GM18508 (cell line): ENCODE measurements at regions not wholly inside any gene's neighbourhood (a gene's known extent, or its start where the extent isn't known, plus 50 kb on each side); places are given as distances from the start of the nearest gene placed in this dataset.
"Not testable (repeated sequence)": the region's sequence is repeated elsewhere in the genome, so short reads cannot be mapped to it uniquely, and the experiment has no call there.

Source experiments
- ATAC-seq: cut with Tn5 transposase; IDR thresholded peaks from one replicate; pipeline ENCODE4 v1.9.1; 2021; ENCODE audit warnings: moderate number of reproducible peaks; ENCODE audit not compliant: insufficient read depth, unreplicated experiment

DNA sequence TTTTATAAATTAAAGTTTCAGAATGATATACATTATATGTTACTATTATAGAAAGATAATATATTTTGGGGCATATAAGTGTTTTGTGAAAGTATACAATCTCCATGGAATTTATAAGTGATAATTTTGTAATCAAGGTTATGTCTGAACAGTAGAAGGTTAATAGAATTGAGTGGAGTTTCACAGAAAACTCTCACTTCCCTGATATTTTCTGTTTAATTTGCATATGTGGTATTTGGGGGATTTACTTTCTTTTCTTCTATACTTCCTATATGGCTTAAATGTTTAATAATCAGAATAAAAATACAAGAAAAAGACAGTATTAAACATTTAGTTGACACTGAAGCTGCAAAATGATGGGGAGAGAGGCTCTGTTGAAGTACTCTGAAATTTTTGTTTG lies 848.5 kb downstream of the DACH1 start:
- no peak for ATAC-seq

- ATAC-seq, result no peak
Measured at GRCh38 chr13:71017607-71018006, 849.4 kb downstream of the DACH1 start.

DNA sequence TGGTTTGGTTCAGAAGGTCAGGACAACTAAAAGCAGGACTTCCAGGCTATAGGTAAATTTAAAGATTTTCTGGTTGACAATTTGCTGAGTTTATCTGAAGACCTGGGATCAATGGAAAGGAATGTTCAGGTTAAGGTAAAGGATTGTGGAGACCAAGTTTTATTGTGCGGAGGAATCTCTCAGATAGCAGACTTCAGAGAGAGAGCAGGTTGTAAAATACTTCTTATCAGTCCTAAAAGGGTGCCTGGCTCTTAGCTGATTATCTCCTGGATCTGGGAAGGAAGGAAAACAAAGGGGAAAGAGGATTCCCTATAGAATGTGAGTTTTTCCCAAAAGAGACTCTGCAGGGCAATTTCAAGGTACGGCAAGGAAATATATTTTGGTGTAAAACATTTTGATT lies 851.5 kb downstream of the DACH1 start:
- ATAC-seq, result no peak

DNA sequence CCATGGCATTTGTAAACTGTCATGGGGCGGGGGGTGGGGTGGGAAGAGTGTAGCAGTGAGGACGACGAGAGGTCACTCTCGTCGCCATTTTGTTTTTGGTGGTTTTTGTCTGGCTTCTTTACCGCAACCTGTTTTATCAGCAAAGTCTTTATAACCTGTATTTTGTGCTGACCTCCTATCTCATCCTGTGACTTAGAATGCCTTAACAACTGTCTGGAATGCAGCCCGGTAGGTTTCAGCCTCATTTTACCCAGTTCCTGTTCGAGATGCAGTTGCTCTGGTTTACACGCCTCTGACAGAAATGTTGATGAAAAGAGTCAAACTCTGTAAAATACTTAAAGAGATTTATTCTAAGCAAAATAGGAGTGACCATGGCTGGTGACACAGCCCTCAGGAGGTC lies 852.0 kb downstream of the DACH1 start:
- no peak for ATAC-seq

- ATAC-seq, result no peak
Measured at GRCh38 chr13:71005919-71006318, 861.1 kb downstream of the DACH1 start.

GRCh38 chr13:70995338-70995737 lies 871.7 kb downstream of the DACH1 start:
- no peak for ATAC-seq

DNA sequence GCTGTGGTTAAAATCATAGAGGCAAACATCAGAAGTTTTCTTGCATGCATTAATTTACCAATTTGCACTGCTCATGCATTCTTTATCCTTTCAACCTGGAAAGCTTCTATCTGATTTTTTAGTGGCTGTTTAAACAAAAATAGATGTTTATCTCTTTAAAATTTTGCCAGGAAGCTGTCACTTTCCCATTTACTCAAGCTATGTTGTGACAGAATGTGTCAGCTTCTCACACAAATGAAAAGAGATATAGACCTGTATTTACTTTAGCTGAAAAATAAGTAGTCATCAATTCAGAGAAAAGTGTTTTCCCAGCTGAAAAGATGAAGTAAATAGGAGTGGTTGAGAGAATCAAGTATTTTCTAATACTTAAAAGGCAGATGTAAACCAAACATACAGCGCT lies 872.8 kb downstream of the DACH1 start:
- no peak for ATAC-seq

DNA sequence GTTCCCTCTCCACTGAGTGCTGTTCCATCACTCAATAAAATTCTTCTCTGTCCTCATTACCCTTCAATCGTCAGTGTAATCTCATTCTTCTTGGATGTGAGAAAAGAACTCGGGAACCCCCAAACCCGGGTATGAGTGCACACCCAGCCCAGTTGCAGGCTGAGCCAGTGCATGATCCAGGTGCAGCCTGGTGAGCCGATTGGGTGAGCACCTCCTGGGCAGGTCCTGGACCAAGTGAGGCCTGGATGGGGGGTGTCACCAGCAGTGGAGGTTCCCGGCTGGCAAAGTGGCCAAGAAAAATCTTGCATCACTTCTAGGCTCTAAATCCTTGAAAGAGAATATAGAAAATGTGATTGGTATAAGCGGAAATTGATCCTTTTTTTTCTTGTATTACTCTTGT lies 878.8 kb upstream of the KLHL1 start:
- no peak for ATAC-seq

DNA sequence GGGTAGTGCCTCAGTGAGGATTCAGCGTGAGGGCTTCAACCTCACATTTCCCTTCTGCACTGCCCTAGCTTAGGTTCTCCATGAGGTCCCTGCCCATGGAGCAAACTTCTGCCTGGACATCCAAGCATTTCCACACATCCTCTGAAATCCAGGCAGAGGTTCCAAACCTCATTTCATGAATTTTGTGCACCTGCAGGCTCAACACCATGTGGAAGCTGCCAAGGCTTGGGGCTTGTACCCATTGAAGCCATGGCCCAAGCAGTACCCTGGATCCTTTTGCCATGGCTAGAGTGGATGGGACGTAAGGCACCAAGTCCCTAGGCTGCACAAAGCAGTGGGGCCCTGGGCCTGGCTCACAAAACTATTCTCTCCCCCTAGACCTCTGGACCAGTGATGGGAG lies 877.1 kb upstream of the KLHL1 start:
- ATAC-seq, result no peak

DNA sequence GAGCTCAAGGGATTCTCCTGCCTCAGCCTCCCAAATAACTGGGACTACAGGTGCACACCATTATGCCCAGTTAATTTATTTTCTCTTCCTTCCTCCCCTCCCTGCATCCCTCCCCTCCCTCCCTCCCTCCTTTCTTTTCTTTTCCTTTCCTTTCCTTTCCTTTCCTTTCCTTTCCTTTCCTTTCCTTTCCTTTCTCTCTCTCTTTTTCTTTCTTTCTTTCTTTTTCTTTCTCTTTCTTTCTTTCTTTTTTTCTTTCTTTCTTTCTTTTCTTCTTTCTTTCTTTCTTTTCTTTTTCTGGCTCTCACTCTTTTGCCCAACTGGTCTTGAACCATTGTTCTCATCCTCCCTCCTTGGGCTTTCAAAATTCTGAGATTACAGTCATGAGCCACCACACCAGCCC lies 873.0 kb upstream of the KLHL1 start:
- not testable (repeated sequence) for ATAC-seq

DNA sequence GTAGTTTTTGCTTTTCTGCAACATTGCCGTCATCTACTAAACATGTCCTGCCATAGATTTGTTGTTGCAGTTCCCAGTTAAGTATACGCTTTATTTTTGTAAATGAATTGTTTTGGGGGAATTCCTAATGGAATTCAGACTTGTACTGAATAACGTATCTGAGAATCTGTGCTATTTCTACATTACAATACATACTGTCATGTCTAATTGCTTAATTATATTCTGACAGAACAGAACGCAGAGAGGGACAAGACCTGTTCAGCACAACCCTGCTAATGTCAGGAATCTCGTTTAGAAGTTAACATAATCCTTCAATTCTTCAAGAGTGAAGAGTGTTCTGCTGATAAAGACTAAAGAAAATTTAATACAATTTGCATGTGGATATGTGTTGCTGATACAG lies 861.1 kb upstream of the KLHL1 start:
- ATAC-seq, result no peak

DNA sequence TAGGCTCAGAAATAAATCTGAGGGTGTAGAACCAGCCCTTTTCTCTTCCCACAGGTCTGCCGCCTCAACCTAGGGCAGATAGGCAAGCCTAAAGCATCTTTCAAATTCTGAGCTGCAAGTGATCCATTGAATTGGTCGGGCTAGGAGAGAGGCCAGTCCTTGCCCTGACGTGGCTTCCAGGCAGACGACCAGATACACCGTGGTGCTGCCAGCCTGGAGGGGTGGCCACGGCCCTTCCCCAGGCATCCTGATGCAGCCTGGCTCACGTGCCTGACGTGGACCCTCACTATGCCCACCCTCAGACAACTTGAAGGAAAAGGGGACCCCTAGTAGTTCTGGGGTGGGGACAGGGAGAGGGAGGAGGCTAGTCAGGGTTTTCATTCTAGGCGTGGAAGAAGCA lies 859.3 kb upstream of the KLHL1 start:
- ATAC-seq, result no peak

DNA sequence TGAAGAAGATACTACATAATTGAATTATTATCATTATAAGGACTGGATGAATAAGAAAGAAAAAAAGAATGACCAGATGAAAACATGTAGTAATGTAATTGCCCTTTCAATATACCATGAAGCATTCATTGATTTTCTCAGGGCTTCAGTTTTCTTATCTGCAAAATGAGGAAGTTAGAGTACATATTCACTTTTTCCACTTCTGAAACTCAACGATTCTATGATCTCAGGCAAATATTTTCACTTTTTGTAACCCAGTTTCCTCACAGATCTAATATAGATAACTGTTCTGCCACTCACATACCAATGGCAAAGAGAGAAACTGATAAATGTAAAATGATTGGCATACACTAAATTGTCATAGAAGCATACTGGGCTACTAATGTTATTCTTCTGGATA lies 856.6 kb upstream of the KLHL1 start:
- ATAC-seq, result no peak

DNA sequence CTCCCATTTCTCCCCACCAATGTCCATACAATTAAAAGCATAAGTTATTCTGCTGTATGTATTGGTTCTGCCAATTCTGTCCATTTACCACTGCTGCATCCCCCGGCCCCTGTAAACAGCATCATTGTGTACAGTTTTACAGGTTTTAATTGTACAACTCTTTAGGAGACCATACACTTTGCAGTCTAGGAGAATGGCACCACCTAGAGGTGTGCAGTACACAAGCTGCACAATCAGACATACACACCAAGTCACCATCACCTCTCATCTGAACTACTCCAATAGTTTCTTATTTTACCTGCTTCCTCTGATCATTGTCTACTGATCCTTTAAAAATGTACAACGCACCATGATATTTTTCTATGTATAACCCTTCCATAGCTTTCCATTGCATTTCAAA lies 855.9 kb upstream of the KLHL1 start:
- no peak for ATAC-seq

DNA sequence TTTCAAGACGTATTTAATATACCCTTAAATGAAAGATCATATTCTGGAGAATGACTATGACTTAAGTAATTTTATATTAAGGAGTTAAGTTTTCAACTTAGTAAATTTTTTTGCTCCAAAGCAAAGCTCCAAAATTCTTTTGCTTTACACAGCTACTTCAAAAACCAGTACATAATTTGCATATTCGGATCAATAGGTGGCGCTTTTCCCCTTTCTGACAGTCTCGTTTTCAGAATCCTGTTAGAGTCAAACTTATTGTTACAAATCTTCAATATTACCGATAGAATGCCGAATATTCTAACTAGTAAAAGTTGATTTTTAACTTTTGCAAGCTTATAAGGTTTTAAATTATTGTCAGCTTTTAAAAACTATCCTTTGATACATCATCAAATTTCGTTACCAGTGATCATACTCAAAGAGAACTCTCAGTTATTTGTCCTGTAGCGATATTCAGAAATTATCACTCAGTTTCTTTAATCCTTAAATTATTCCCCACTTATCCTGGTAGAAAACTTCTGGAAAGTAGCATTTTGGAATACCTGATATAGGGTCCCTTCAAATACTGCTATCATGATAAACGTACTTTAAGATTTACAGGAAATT lies 852.7 kb upstream of the KLHL1 start:
- ATAC-seq, result no peak

- no peak for ATAC-seq
Measured at GRCh38 chr13:70959035-70959775, 851.0 kb upstream of the KLHL1 start.

DNA sequence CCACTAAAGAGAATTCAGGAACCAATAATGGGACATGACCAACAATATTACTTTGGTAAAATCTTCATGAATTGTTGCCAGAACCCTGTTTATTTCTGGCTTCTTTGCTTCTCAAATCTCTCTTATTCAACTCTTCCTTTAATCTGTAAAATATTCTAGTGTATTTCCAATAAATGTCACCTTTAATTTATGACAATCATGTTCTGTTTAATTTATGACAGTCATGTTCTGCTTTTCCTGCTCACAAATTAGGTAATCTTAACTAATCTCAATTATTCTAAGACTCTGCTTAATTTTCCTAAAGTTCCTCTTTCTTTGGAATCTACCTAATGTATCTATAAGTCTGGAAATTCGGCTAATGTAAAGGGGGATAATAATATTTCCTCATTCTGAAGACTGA lies 847.6 kb upstream of the KLHL1 start:
- ATAC-seq, result no peak

- no peak for ATAC-seq
Measured at GRCh38 chr13:70950664-70951063, 842.4 kb upstream of the KLHL1 start.

DNA sequence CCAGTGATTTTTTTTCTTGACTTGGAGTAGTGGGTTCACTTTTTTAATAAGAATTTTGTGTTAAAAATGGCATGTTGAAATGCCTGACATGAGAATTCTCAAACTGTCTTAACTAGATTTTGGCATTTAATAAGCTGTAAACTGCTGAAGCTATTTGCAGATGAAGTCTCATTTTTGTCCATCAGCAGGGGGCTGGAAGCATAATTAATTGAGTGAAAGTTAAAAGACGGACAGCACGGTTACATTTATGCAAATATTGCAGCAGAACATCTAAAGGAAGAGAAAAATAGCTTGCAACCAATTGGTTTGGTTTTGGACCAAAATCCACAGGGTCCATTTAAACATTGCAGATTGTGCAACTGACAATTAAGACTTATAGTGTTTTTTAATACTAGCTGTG lies 837.3 kb upstream of the KLHL1 start:
- no peak for ATAC-seq

- ATAC-seq, result no peak
Measured at GRCh38 chr13:70941454-70941853, 833.2 kb upstream of the KLHL1 start.

GRCh38 chr13:70938462-70938861 lies 830.2 kb upstream of the KLHL1 start:
- ATAC-seq, result no peak

- no peak for ATAC-seq
Measured at GRCh38 chr13:70932511-70932910, 824.3 kb upstream of the KLHL1 start.
